Sigmoid colon (tissue), 6 donors: ENCODE measurements at regions not wholly inside any gene's neighbourhood (a gene's known extent, or its start where the extent isn't known, plus 50 kb on each side); places are given as distances from the start of the nearest gene placed in this dataset.

Source experiments
- DNase-seq: peaks from one replicate; pipeline ENCODE4 v3.0.0-alpha.2; 2019
- H3K27ac ChIP-seq, 4 donors: fragments of 200-600 bp; sonication (generic); one replicate each; pipeline ENCODE4 v1.5.1; 2016 to 2019; ENCODE audit warnings: mild to moderate bottlenecking in 1 of 4
- H3K27me3 ChIP-seq, 3 donors: fragments of 200-600 bp; sonication (generic); one replicate each; pipeline ENCODE4 v1.5.1; 2019; ENCODE audit warnings: mild to moderate bottlenecking in 1 of 3
- H3K36me3 ChIP-seq, 4 donors: fragments of 200-600 bp; sonication (generic); one replicate each; pipeline ENCODE4 v1.5.1; 2016 to 2019
- H3K4me1 ChIP-seq, 4 donors: fragments of 200-600 bp; sonication (generic); one replicate each; pipeline ENCODE4 v1.5.1; 2017 to 2019
- H3K4me3 ChIP-seq, 4 donors: fragments of 200-600 bp; sonication (generic); one replicate each; pipeline ENCODE4 v1.5.1; 2017 to 2019; ENCODE audit warnings: mild to moderate bottlenecking in 2 of 4, moderate library complexity in 1 of 4
- H3K9me3 ChIP-seq, 4 donors: fragments of 200-600 bp in 3 of 4; sonication (generic) in 3 of 4; one replicate each; pipeline versions ENCODE4 v1.5.1 to v1.6.1; 2013 to 2019
- CTCF ChIP-seq, 4 experiments: fragments of 450-650 bp in 3 of 4; fragments of 200-600 bp in 1 of 4; IDR thresholded peaks; one replicate each; pipeline ENCODE4 v1.5.1; 2016 to 2019; ENCODE audit warnings: antibody characterized with exemption in 4 of 4, mild to moderate bottlenecking in 3 of 4, moderate library complexity in 2 of 4
- EP300 ChIP-seq, 4 donors: sonication (generic); formaldehyde crosslinking; IDR thresholded peaks; one replicate each; pipeline ENCODE4 v1.6.1; 2017; ENCODE audit warnings: antibody characterized with exemption in 4 of 4
- POLR2A ChIP-seq, 2 donors: fragments of 450-650 bp; IDR thresholded peaks; one replicate each; pipeline ENCODE4 v1.6.1; 2016; ENCODE audit warnings: antibody characterized with exemption in 2 of 2, mild to moderate bottlenecking in 2 of 2, moderate library complexity in 2 of 2
- POLR2AphosphoS5 ChIP-seq, 4 donors: sonication (generic); formaldehyde crosslinking; IDR thresholded peaks; one replicate each; pipeline ENCODE4 v1.6.1; 2017; ENCODE audit warnings: antibody characterized with exemption in 4 of 4
- WGBS, 2 donors: extraction: QIAGEN DNeasy Blood & Tissue Kit; methylation state at CpG; one replicate each; pipeline ENCODE4 v1.1.7; 2013; 5-methylcytosine and 5-hydroxymethylcytosine counted together
- intact Hi-C: fragments of 100-400 bp; cut with DNase I; formaldehyde crosslinking; loops from one replicate; pipeline ENCODE4 v1.15.1; 2023
- donor health status: healthy with polysubstance abuse.
- donor health status: healthy.

- WGBS, 2 donors = 74 to 78% methylated on average over 2 of the region's 2 CpGs
- Histone ChIP-seq H3K27ac (no peak overlapping the region), H3K27me3 (no peaks in the 10 kb centered on the region), H3K9me3 (no peaks in the 10 kb centered on the region), H3K4me3 (no peak overlapping the region), H3K36me3 (no peaks in the 10 kb centered on the region), H3K4me1 (no peaks in the 10 kb centered on the region)
- no peak for TF ChIP-seq POLR2A (IDR thresholded peaks at IDR 0.05)
- TF ChIP-seq POLR2AphosphoS5 (IDR thresholded peaks at IDR 0.05) = no peak
- TF ChIP-seq CTCF (IDR thresholded peaks at IDR 0.05) = no peak
- no peak for TF ChIP-seq EP300 (IDR thresholded peaks at IDR 0.05)
- DNase-seq = no peak
- intact Hi-C loops = no loop called here
These were observed 591.2 kb downstream of the ZNF674 start for GRCh38 chrX:45954026-45954425.

GRCh38 chrX:45952030-45952429 is 593.2 kb downstream of the ZNF674 start:
- WGBS, 2 donors = 84 to 85% methylated on average over 2 of the region's 2 CpGs
- no peak overlapping the region for H3K27ac ChIP-seq
- H3K27me3 ChIP-seq = no peaks in the 10 kb centered on the region
- H3K4me1 ChIP-seq = no peaks in the 10 kb centered on the region
- no peak for DNase-seq
- no peaks in the 10 kb centered on the region for H3K9me3 ChIP-seq
- intact Hi-C loops = no loop called here
- no peak overlapping the region for H3K4me3 ChIP-seq
- TF ChIP-seq EP300 (IDR thresholded peaks at IDR 0.05) = no peak
- no peak for TF ChIP-seq POLR2AphosphoS5 (IDR thresholded peaks at IDR 0.05)
- TF ChIP-seq POLR2A (IDR thresholded peaks at IDR 0.05) = no peak
- TF ChIP-seq CTCF (IDR thresholded peaks at IDR 0.05) = no peak
- H3K36me3 ChIP-seq = no peaks in the 10 kb centered on the region

GRCh38 chrX:45935408-45935807 is 609.8 kb downstream of the ZNF674 start:
- Histone ChIP-seq H3K27me3 (no peaks in the 10 kb centered on the region), H3K4me3 (no peak overlapping the region), H3K4me1 (no peaks in the 10 kb centered on the region), H3K36me3 (no peaks in the 10 kb centered on the region), H3K9me3 (no peaks in the 10 kb centered on the region), H3K27ac (no peak overlapping the region)
- TF ChIP-seq EP300 (IDR thresholded peaks at IDR 0.05) = no peak
- no peak for TF ChIP-seq POLR2AphosphoS5 (IDR thresholded peaks at IDR 0.05)
- DNase-seq = no peak
- intact Hi-C loops = no loop called here

GRCh38 chrX:45912316-45912715 is 632.9 kb downstream of the ZNF674 start:
- no peak for DNase-seq
- intact Hi-C loops = no loop called here
- TF ChIP-seq EP300 (IDR thresholded peaks at IDR 0.05) (no peak), POLR2A (IDR thresholded peaks at IDR 0.05) (no peak), POLR2AphosphoS5 (IDR thresholded peaks at IDR 0.05) (no peak), CTCF (IDR thresholded peaks at IDR 0.05) (no peak)
- Histone ChIP-seq H3K27me3 (no peaks in the 10 kb centered on the region), H3K4me1 (no peaks in the 10 kb centered on the region), H3K9me3 (no peaks in the 10 kb centered on the region), H3K4me3 (no peak overlapping the region), H3K27ac (no peak overlapping the region), H3K36me3 (no peaks in the 10 kb centered on the region)
- 78 to 90% methylated on average over 3 of the region's 3 CpGs for WGBS, 2 donors

GRCh38 chrX:45907786-45908185 is 637.4 kb downstream of the ZNF674 start:
- H3K27ac ChIP-seq = no peak overlapping the region
- 65 to 67% methylated on average over 1 of the region's 1 CpG for WGBS, 2 donors
- no peaks in the 10 kb centered on the region for H3K27me3 ChIP-seq
- intact Hi-C loops = no loop called here
- H3K9me3 ChIP-seq = no peaks in the 10 kb centered on the region
- no peak for DNase-seq
- no peaks in the 10 kb centered on the region for H3K4me1 ChIP-seq
- no peaks in the 10 kb centered on the region for H3K36me3 ChIP-seq
- H3K4me3 ChIP-seq = no peak overlapping the region
- TF ChIP-seq CTCF (IDR thresholded peaks at IDR 0.05) (no peak), EP300 (IDR thresholded peaks at IDR 0.05) (no peak), POLR2AphosphoS5 (IDR thresholded peaks at IDR 0.05) (no peak), POLR2A (IDR thresholded peaks at IDR 0.05) (no peak)
